GM12878 (cell line): ENCODE measurements at regions not wholly inside any gene's neighbourhood (a gene's known extent, or its start where the extent isn't known, plus 50 kb on each side); places are given as distances from the start of the nearest gene placed in this dataset.

Source experiments
- ATAC-seq: fragments of 200-7000 bp; cut with Tn5 transposase; 3 replicates; pipeline ENCODE4 v1.9.1; 2020; ENCODE audit warnings: mild to moderate bottlenecking, moderate library complexity
- BruUV-seq: library from RNA; stranded (reverse); fragments of 400-500 nt; replicated peaks from 2 replicates; lab custom pipeline; 2021; lab: Mats Ljungman, UMichigan
- CTCF ChIA-PET: fragments of 300-600 bp; sonication (Branson Sonifier 250); formaldehyde crosslinking; extraction: SDS; loops from one replicate; lab custom pipeline; 2021; ENCODE audit warnings: inconsistent platforms; lab: Yijun Ruan, JAX
- POLR2A ChIA-PET: fragments of 350-600 bp; formaldehyde crosslinking; extraction: SDS; loops from one replicate; lab custom pipeline; 2021; ENCODE audit warnings: inconsistent platforms; lab: Charles Lee
- RAD21 ChIA-PET: fragments of 300-600 bp; sonication (Branson Sonifier 250); formaldehyde crosslinking; loops from one replicate; lab custom pipeline; 2023; ENCODE audit warnings: antibody characterized with exemption; ENCODE audit not compliant: unreplicated experiment; lab: Charles Lee
- SMC1A ChIA-PET: fragments of 300-600 bp; sonication (Branson Sonifier 250); formaldehyde crosslinking; loops from one replicate; lab custom pipeline; 2023; ENCODE audit not compliant: unreplicated experiment, uncharacterized antibody; lab: Charles Lee
- DNase-seq: peaks from one replicate; pipeline ENCODE4 v3.0.0-alpha.2; 2011; ENCODE audit warnings: low read depth, low spot score
- FAIRE-seq: peaks from 3 replicates; lab custom pipeline; 2011; peaks lifted over from hg19 to GRCh38; lab: Jason Lieb, UNC
- H2AFZ ChIP-seq: 2 replicates; pipeline ENCODE4 v1.6.0; 2011; ENCODE audit warnings: low read depth, low read length, control low read depth; ENCODE audit not compliant: control insufficient read depth
- H3K27ac ChIP-seq: 2 replicates; pipeline ENCODE4 v1.5.1; 2011; ENCODE audit warnings: control low read depth; ENCODE audit not compliant: control insufficient read depth, insufficient read depth
- H3K27me3 ChIP-seq, 2 experiments: replicated peaks in 1 of 2; 2 replicates each; pipeline versions ENCODE4 v1.6.0 to v1.6.1; 2011; ENCODE audit warnings: low read length in 1 of 2; ENCODE audit not compliant: control insufficient read depth in 2 of 2, insufficient read depth in 2 of 2
- H3K36me3 ChIP-seq, 2 experiments: 2 replicates each; pipeline ENCODE4 v1.5.1; 2011; ENCODE audit warnings: low read length in 1 of 2; ENCODE audit not compliant: control insufficient read depth in 2 of 2, insufficient read depth in 2 of 2
- H3K4me1 ChIP-seq: 2 replicates; pipeline ENCODE4 v1.6.1; 2011; ENCODE audit warnings: mild to moderate bottlenecking, low read length, moderate library complexity, mixed read lengths; ENCODE audit not compliant: control insufficient read depth, insufficient read depth
- H3K4me2 ChIP-seq: 2 replicates; pipeline ENCODE4 v1.6.0; 2011; ENCODE audit warnings: control low read depth; ENCODE audit not compliant: control insufficient read depth, insufficient read depth
- H3K4me3 ChIP-seq: fragments of 200-600 bp; sonication (generic); 2 replicates; pipeline ENCODE4 v1.5.1; 2016
- H3K79me2 ChIP-seq: 2 replicates; pipeline ENCODE4 v1.6.0; 2011; ENCODE audit warnings: low read length; ENCODE audit not compliant: control insufficient read depth, insufficient read depth
- H3K9ac ChIP-seq: 2 replicates; pipeline ENCODE4 v1.8.0; 2011; ENCODE audit warnings: low read length, control low read depth, mixed read lengths; ENCODE audit not compliant: control insufficient read depth, insufficient read depth
- H3K9me3 ChIP-seq: replicated peaks from 3 replicates; pipeline ENCODE4 v1.5.1; 2011; ENCODE audit warnings: mild to moderate bottlenecking, low read length; ENCODE audit not compliant: control insufficient read depth, insufficient read depth
- H4K20me1 ChIP-seq: 2 replicates; pipeline ENCODE4 v1.6.0; 2011; ENCODE audit not compliant: control insufficient read depth, insufficient read depth
- BMI1 ChIP-seq: fragments of 450-650 bp; IDR thresholded peaks from 2 replicates; pipeline ENCODE4 v1.6.1; 2016; ENCODE audit warnings: mild to moderate bottlenecking, moderate library complexity, borderline replicate concordance
- E2F8 ChIP-seq: fragments of 450-650 bp; IDR thresholded peaks from 2 replicates; pipeline ENCODE4 v1.6.1; 2018; ENCODE audit warnings: mild to moderate bottlenecking, low read depth, moderate library complexity; ENCODE audit not compliant: partially characterized antibody
- E4F1 ChIP-seq: fragments of 450-650 bp; IDR thresholded peaks from 2 replicates; pipeline ENCODE4 v1.6.1; 2018; ENCODE audit warnings: borderline replicate concordance, mild to moderate bottlenecking; ENCODE audit not compliant: partially characterized antibody
- ESRRA ChIP-seq: IDR thresholded peaks from 2 replicates; pipeline ENCODE4 v1.6.1; 2012; ENCODE audit warnings: mild to moderate bottlenecking, low read length, improper control_type of control experiment
- GATAD2B ChIP-seq: fragments of 450-650 bp; conservative IDR thresholded peaks from 2 replicates; pipeline ENCODE4 v1.6.1; 2017; ENCODE audit warnings: low read depth, mild to moderate bottlenecking, moderate library complexity
- JUND ChIP-seq: IDR thresholded peaks from 2 replicates; pipeline ENCODE4 v1.6.1; 2012; ENCODE audit warnings: low read depth, mild to moderate bottlenecking, low read length, improper control_type of control experiment, moderate library complexity
- NRF1 ChIP-seq: conservative IDR thresholded peaks from 2 replicates; pipeline ENCODE4 v1.6.1; 2011; ENCODE audit warnings: mild to moderate bottlenecking, low read depth, low read length, improper control_type of control experiment
- PAX5 ChIP-seq: IDR thresholded peaks from 2 replicates; pipeline ENCODE4 v1.6.1; 2011; ENCODE audit warnings: low read depth, low read length, borderline replicate concordance
- POLR2AphosphoS2 ChIP-seq: IDR thresholded peaks from 2 replicates; pipeline ENCODE4 v1.6.1; 2011; ENCODE audit warnings: low read depth, mild to moderate bottlenecking, low read length, improper control_type of control experiment, moderate library complexity
- SRF ChIP-seq, 2 experiments: IDR thresholded peaks; 2 replicates each; pipeline ENCODE4 v1.6.1; 2011; ENCODE audit warnings: low read depth in 2 of 2, low read length in 2 of 2, mild to moderate bottlenecking in 1 of 2, moderate library complexity in 1 of 2
- STAT3 ChIP-seq: IDR thresholded peaks from 2 replicates; pipeline ENCODE4 v1.6.1; 2011; ENCODE audit warnings: low read depth, low read length, improper control_type of control experiment
- TAF1 ChIP-seq: IDR thresholded peaks from 2 replicates; pipeline ENCODE4 v1.6.1; 2011; ENCODE audit warnings: mild to moderate bottlenecking, low read depth, low read length, borderline replicate concordance
- WGBS: methylation state at CpG from one replicate; pipeline ENCODE4 v1.1.6; 2016; ENCODE audit warnings: low lambda C conversion rate; ENCODE audit not compliant: insufficient replicate concordance, insufficient coverage; ENCODE audit errors: missing lambda C conversion rate; 5-methylcytosine and 5-hydroxymethylcytosine counted together
- in situ Hi-C: fragments of 300-500 bp; cut with MboI; formaldehyde crosslinking; loops from 9 replicates; pipeline ENCODE4 v1.14.3; 2018; ENCODE audit warnings: mixed read lengths
- intact Hi-C: fragments of 100-400 bp; cut with micrococcal nuclease; formaldehyde crosslinking; loops from one replicate; pipeline ENCODE4 v1.14.2; 2022; ENCODE audit not compliant: unreplicated experiment
- TF ChIP-seq, protein P1 (sequence below): IDR thresholded peaks from 2 replicates; pipeline ENCODE4 v1.6.1; 2012; ENCODE audit warnings: improper control_type of control experiment, low read depth, low read length; ENCODE audit not compliant: insufficient replicate concordance

DNA sequence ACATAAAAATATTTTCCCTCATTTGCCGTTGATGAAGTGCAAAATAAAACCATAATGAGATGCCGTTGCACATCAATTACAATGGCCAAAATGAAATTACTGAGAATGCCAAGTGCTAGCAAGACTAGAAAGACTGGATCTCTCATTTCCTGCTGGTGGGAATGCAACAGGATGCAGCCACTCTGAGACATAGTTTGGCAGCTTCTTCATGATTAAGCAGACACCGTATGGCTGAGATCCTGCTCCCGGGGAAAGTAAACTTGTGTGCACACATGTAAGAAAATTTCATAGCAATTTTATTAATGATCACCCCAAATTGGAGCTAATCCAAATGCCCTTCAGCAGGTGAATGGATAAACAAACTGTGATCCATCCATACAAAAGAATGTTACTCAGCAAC, 1013.2 kb downstream of the TBC1D22A start:
- no TSS peak for BruUV-seq
- H3K27me3 ChIP-seq = no peaks in the 10 kb centered on the region
- no peak overlapping the region for H3K27ac ChIP-seq
- H4K20me1 ChIP-seq = no peaks in the 10 kb centered on the region
- FAIRE-seq (no peak), ATAC-seq (no peak), DNase-seq (no peak)
- CTCF ChIA-PET = no interaction called here
- SMC1A ChIA-PET = no interaction called here
- no peaks in the 10 kb centered on the region for H3K36me3 ChIP-seq
- H3K4me2 ChIP-seq = no peak overlapping the region
- in situ Hi-C loops (no loop called here), intact Hi-C loops (no loop called here)
- H2AFZ ChIP-seq = no peak overlapping the region
- POLR2A ChIA-PET = no interaction called here
- TF ChIP-seq STAT3 (no peak), TAF1 (no peak), SRF (IDR thresholded peaks at IDR 0.05; ENCODE audit: low read depth in 2 of 2, low read length in 2 of 2) (no peak), BMI1 (no peak), PAX5 (no peak), POLR2AphosphoS2 (no peak), E2F8 (no peak), ESRRA (no peak), E4F1 (no peak), NRF1 (no peak), JUND (no peak), GATAD2B (no peak)
- TF ChIP-seq, protein P1, sequence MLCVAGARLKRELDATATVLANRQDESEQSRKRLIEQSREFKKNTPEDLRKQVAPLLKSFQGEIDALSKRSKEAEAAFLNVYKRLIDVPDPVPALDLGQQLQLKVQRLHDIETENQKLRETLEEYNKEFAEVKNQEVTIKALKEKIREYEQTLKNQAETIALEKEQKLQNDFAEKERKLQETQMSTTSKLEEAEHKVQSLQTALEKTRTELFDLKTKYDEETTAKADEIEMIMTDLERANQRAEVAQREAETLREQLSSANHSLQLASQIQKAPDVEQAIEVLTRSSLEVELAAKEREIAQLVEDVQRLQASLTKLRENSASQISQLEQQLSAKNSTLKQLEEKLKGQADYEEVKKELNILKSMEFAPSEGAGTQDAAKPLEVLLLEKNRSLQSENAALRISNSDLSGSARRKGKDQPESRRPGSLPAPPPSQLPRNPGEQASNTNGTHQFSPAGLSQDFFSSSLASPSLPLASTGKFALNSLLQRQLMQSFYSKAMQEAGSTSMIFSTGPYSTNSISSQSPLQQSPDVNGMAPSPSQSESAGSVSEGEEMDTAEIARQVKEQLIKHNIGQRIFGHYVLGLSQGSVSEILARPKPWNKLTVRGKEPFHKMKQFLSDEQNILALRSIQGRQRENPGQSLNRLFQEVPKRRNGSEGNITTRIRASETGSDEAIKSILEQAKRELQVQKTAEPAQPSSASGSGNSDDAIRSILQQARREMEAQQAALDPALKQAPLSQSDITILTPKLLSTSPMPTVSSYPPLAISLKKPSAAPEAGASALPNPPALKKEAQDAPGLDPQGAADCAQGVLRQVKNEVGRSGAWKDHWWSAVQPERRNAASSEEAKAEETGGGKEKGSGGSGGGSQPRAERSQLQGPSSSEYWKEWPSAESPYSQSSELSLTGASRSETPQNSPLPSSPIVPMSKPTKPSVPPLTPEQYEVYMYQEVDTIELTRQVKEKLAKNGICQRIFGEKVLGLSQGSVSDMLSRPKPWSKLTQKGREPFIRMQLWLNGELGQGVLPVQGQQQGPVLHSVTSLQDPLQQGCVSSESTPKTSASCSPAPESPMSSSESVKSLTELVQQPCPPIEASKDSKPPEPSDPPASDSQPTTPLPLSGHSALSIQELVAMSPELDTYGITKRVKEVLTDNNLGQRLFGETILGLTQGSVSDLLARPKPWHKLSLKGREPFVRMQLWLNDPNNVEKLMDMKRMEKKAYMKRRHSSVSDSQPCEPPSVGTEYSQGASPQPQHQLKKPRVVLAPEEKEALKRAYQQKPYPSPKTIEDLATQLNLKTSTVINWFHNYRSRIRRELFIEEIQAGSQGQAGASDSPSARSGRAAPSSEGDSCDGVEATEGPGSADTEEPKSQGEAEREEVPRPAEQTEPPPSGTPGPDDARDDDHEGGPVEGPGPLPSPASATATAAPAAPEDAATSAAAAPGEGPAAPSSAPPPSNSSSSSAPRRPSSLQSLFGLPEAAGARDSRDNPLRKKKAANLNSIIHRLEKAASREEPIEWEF = no peak
- 11% methylated on average over 4 of the region's 4 CpGs for WGBS
- RAD21 ChIA-PET = no interaction called here
- no peaks in the 10 kb centered on the region; the same call in 2 of the 3 replicates for H3K9me3 ChIP-seq
- H3K4me3 ChIP-seq = no peak overlapping the region
- H3K9ac ChIP-seq = no peak overlapping the region
- H3K4me1 ChIP-seq = no peaks in the 10 kb centered on the region
- H3K79me2 ChIP-seq = no peaks in the 10 kb centered on the region
